GM19238 (cell line): ENCODE measurements at regions not wholly inside any gene's neighbourhood (a gene's known extent, or its start where the extent isn't known, plus 50 kb on each side); places are given as distances from the start of the nearest gene placed in this dataset.
"Not testable (repeated sequence)": the region's sequence is repeated elsewhere in the genome, so short reads cannot be mapped to it uniquely, and the experiment has no call there.

Experiments used
- DNase-seq: peaks from one replicate; pipeline ENCODE4 v3.0.0; 2011; ENCODE audit warnings: low spot score; ENCODE audit not compliant: insufficient read length

DNA sequence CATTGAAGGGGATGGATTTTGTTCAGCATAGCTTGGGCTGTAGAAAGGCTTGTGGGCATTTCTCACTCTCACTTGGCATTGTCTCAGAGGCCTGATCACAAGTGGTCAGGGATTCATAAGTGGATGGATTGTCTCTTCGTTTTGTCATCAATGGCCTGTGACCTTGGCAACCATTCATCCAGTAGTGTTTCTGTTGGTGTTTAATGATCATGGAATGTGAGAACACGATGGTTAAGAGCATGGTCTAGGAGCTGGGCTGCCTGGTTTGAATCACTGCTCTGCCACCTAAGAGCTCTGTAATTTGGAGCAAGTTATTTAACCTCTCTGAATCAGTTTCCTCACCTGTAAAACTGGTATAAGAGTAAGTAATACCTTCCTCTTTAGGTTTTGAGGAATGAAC, 430.1 kb upstream of the MEF2C start:
- no peak for DNase-seq

DNA sequence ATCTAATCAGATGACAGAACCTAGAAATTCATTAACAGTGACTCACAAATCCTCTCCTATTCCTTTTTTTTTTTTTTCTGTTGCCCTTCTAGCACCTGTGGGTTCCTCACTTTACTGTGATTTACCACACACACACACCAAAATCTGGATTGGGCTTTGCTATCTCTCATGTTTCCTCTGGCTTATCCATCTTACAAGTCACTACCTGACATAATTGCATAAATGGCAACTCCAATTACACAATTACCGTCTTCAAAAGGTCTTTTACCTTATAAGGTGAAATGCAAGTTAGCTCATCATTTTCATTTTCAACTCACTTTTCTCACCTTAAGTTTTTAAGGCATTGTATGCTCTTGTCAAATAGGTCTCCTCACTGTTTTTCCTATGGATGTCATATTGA, 426.3 kb upstream of the MEF2C start:
- DNase-seq = no peak

DNA sequence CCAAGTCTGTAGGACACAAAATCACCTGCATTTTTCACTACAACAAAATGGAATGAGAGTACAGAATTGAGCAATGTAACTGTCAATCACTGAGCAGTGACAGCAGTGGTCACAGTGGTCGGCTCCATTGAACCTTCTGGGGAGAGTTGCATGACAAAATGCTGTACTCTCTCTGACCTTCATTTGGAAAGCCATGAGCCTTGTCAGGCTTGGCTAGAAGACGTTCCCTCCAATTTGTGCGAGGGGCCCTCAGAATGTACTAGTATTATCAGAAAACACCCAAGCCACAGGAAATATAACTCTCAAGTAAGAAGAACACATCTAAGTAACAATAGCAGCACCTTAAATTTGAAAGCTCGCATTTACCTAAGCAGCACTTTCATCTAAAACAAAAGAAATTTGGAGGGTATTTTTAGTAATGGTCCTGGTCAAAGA, 425.6 kb upstream of the MEF2C start:
- DNase-seq = no peak

DNA sequence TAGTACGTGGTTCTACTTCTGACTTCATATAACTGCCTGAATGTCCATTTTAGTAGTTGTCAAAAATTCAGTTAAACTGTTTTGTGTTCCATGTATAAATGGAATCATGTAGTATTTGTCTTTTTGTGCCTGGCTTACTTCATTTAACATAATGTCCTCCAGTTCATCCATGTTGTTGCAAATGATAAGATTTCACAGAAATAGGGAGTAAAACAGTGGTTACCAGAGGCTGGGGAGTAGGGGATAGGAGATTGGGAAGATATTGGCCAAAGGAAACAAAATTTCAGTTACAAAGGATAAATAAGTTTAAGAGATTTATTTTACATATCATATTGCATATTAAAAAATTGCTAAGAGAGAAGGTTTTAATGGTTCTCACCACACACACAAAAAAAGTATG, 425.0 kb upstream of the MEF2C start:
- DNase-seq = no peak

DNA sequence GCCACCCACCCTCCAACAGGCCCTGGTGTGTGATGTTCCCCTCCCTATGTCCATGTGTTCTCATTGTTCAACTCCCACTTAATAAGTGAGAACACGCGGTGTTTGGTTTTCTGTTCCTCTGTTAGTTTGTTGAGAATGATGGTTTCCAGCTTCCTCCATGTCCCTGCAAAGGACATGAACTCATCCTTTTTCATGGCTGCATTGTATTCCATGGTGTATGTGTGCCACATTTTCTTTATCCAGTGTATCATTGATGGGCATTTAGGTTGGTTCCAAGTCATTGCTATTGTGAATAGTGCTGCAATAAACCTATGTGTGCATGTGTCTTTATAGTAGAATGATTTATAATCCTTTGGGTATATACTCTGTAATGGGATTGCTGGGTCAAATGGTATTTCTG, 424.2 kb upstream of the MEF2C start:
- DNase-seq = not testable (repeated sequence)

DNA sequence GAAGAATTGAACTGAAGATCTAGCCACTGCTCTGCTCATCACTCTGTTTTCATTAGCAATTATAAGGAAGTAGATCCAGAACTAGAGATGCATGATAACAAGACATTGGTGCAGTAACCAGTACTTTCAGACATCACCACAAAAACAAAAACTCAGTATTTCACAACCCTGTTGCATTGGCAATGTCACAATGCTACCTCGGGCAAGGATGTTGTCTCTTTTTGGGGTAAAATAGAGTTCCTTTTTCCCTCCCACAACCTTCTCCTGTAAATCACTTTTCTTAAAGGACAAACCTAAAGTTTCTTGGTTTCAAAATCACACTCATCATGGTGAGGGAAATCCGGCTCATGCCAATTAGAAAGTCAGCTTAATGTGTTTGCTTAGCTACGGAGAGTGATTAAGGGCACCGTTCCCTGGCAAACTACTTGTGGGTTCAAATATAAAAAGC, 420.1 kb upstream of the MEF2C start:
- DNase-seq = no peak

DNA sequence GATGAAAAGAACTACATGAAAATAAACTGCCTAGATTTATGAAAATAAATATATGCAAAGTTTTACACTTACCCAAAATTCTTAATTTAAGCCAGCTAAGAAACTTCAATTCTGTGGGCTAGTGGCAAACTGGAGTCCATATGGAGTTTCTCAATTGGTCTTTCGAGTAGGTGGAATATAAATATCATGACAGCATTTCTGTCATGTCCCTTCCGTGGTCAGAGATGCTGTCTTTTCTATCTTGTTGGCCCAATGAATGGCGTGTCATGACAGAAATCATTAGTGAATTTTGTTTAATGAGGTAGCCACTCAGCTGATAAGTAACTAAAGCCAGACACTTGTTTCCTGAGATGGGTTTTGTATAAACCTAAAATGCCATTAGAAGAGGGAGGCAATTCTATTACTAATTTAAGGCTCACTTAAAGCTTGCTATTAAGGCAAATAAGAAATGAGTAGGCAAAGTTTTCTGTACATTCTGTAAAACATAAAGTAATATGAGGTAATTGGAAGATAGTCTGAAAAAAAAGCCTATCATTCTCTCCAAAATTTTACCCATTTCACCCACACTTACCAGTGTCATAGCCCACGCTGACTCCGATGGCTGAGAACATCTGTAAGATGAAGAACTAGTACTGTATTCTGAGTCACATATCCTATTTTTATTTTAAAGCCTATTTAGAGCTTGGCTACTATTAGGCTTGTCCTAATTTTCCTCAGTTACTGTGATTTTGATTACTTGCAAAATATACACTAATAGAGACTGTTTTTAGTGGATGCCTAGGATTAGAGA, 419.3 kb upstream of the MEF2C start:
- DNase-seq = no peak

DNA sequence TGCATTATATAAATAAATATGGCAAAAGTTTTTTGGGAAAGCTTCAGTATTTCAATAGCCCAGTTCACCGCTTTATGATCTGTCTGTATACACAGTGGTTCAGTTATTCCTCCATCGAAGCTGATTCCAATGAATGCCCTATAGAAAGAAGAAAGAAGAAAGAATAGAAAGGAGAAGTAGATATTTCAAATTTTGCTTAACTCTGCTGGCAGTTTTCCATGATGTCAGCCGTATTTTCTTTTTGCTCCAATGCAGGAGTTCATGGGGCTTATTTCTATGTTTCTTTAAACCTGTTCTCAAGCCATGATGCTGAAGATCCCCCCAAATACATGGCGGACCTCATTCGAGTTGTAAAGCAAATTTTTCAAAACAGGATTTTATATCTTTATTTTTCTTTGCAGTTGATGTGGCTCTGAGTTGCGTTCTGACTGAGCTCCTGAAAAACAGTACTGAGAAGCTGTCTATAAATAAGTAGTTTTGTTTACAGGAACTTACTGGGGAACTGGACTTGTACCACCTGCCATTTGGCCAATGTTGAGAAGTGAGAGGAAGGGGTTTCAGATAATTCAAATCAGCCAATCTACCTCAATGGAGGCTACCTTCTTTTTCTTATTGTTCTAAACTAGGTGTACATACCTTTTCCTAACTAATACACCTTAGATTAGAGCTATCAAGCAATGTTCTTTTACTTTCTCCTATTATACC, 418.5 kb upstream of the MEF2C start:
- no peak for DNase-seq

DNA sequence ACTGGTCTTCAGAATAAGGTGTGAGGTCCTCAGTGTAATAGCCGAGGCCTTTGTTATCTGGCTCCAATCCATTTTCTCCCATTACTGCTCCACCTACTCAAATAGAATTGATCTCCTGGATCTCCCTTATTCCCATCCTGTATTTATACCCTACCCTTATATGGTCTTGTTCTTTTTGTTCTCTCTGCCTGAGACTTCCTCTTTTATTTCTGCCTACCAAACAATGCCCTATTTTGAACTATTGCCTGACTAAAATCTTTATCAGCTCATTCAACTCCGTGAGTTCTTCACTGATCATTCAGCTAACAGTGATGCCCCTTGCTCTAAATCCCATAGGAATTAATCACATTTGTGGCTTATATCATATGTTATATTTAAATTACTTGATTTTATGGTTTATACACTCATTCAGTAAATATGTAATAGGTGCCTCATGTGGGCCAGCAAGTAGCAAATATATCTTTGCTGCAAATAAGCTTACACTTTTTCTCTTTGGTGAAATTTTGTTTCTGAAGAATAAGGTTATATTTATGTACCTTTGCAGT, 417.5 kb upstream of the MEF2C start:
- DNase-seq = no peak

DNA sequence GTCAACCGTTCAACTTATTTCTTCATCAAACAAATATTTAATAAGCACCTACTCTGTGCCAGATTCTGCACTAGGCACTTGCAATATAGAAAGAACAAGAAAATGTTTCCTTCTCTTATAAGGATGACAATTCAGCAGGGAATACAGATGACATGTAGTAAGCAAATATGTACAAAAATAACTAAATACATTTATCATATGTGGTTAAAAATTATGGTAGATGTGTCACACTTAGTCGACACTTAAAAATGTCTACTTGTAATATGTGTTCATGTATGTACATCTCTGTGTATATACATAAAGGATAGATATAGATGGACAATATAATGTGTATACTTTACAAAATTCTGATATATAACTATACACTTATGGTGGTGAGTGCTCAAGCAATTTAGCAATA, 417.0 kb upstream of the MEF2C start:
- no peak for DNase-seq

DNA sequence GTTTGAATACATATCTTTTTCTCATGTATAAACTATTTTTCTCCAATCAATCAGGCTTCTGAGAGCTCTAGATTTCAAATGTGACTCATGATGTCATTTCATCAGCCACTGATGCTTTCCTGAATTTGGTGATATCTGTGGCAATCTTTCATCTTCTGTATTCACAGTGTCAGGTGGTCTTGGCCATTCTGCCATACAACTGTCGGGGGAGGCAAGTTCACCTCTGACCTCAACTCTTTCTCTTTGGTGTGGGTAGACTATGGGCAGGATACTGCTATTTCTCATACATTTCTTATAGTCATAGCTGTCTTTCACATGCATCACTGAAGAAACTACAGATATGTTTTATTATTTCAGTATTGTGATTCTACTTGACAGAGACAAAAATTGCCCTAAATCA, 414.1 kb upstream of the MEF2C start:
- no peak for DNase-seq

DNA sequence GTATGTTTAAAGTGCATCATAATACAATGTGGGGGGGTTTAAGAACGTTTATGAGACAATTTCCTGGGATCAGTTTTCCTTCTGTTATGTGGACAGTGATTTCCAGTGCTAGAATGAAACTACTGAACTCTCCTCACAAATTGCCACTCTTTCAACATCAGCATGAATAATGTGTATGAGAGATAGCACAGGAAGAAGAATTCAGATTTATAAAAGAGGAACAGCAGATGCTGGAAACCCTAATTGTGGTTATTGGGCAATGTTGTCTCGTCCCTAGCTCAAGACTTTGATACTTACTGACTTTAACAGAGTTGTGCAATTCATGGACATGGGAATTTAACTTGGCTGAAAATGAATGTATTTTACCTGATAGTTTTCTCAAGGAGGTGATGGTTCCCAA, 410.8 kb upstream of the MEF2C start:
- no peak for DNase-seq

DNA sequence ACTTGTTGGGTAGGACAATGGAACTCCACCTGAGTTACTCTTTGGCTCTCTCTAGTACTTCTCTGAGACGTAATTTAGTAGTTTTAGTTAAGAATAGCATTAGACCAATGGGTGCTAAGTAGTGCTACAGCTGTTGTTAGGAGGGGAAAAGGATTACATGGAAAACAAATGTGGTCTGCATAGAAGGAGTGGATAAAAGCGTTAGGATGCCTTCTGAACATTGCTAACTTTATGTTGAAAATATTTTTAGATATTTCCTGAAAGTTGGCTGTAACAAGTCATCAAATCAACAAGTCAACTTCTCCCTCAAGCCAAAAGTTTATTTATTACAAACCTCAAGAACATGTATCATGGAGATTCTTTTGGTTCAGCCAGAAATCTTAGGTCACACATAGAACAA, 409.5 kb upstream of the MEF2C start:
- no peak for DNase-seq

DNA sequence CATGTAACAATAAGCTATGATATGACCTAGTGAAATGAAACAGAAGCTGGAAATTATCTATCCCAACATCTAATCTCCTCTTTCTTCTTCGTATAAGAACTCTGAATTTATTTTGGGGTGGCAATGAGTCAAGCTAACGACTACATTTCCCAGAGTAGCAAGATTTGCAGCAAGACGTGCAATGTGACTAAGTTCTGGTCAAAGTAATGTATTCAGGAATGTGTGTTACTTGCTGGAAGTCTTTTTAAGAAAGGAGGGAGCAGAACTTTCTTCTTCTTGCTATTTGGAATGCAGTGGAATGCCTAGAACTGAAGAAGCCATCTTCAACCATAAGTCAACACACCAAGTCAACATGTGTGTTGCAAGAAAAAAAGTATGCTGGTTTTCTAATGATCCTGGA, 406.6 kb upstream of the MEF2C start:
- DNase-seq = no peak

DNA sequence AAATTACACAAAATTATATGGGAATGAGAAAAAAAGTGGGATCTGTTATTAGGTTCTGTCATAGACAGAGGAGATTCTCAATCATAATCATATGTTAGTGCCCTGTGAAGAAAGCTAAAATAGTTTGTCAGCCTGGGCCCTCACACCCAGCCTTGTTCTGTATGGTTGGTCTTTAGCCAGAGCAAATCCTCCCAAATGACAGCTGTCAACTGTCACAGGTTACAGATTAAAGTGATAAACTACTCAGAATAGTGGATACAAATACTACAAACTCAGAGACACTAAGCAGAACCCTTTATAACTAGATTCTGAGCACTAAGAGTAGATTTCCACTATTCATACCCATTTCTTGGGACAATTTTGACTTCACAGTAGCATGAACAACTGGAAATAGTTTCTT, 405.0 kb upstream of the MEF2C start:
- DNase-seq = no peak

DNA sequence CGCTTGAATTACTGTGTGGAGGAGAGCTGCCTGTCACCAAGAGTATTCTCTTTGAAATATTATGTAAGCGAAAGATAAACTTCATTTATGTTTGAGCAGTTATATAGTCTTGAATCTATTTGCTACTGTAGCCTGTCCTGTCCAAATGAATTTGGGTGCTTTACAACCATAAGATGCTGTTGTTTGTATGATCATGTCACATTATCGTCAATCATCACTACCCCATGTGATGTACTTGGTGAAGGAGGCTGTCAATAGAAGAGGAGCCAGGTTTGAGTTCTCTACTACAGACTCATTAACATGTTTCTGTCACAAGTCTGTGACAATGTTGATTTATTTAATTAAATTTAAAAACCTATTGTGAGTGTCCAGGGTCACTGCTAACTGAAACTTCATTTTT, 403.3 kb upstream of the MEF2C start:
- DNase-seq = no peak

DNA sequence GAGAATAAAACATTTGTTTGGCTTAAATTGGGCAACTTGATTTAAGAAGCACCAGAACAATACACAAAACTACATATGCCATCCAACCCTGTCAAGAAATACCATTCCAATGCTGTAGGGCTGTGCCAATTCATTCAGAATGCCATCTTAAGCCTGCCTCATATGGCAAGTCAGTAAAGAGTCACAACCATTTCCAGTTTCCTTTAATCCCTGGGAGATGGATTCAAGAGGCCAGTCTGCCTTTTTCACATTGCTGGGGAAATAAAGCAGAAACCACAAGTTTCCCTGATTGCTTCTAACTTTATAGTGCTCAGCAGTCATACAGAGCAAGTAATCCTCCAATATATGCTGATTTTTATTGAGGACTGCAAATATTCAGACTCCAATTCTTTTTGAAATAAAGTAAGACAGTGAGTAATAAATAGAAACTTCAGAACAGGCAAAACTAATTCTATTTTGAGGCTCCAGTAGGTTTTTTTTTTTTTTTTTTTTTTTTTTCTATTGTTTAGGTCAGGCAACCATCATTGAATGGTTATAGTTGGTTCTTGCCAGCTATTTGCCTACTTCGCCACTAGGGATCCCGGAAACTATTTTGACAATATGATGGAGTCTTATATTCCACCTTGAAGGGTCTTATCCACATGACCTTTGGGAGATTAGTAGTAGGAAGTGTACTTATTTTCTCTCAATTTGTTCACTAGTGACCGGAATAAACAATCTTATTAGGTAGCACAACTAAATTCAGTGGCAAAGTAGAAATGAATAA, 400.9 kb upstream of the MEF2C start:
- no peak for DNase-seq

DNA sequence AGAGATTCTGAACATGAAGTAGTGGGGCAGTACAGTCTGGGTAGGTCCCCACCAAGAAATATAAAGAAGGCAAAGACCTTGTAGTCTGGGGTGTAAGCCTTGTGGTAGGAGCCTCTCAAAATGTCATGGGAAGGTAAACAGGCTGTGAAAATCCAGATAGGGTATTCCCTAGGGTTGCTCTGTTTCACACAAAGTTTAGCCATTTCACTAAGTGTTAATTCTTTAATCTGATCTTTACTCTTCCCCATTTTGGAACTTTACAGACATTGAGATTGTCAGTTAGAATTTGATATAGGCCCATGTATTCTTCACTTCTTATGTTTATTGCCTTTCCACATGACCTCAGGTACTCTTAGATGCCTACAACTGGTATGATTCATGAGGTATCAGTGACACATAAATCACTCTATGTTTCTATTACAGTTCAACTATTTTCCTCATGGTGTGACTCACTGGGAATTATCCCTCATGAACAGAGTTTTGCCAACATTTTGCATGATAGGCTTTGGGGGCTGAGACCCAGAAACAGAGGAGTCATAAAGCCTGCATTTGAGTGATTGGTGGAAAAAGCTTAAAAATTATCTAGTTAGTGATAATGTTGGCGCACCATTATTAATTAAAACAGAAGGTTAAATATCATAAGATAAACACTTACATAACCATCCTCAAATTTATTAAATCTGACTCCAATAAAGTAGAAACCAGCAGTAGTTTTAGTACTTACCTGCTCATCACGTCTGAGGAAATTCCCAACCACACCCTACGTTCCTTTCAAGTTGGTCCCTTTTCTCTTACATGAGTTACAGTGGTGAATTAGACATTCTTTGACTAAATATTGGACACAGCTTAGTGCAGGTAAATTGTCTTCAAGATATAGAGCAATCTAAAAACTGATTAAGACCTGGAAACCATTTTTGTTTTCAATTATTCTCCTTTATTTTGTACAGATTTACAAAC, 399.8 kb upstream of the MEF2C start:
- DNase-seq = no peak

DNA sequence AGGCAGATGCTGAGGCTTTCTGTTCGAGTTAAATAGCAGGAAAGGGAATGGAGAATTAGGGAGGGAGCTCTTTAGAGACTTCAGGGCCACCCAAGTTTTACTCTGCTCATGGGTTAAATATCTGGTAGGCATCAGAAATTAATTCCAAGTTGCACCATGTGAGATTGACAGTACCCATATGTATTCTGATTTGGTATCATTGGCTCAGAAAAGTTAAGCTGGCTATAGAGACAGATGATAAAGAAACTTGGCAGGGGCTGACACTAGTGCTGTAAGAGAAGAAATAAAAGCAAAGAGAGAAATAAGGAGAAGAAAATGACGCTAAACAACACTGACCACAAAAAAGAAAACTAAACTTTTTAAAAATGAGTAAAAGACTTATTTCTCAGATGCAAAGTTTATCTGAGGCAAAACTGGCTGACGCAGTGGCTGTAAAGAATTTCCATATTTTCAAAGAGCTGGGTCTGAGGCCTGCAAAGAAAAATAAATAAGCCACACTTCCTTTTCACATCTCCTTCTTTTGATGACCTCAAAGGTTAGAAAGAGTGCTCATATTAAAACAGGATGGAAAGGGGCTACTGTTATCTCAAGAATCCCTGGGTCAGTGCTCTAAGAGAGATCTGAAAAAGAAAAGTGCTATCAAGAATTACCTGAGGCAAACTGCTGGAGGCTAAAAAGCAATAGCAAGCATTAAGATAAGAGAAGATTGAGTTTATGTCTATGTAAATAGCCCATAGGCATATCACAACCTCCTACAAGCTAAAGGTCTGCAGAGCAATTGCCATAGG, 399.0 kb upstream of the MEF2C start:
- no peak for DNase-seq

DNA sequence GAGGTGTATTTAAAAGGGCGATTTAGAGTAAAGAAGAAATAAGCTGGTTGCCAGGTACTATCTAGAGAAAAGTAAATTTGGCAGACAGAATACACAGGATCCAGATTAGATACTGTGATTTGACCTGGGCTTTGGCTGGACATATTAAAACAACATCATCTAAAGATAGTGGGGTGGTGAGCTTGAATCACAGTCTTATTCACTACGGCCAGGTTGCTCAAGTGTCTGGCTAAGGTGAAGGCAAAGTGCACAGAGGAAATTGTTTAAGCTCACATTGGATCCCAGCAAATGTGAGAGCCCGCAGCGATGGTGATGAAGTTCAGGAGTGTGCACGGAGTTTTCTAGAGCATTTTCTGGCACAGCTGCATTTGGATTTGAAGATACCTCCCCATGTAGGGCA, 398.2 kb upstream of the MEF2C start:
- DNase-seq = no peak
